ENCODE measurements at regions not wholly inside any gene's neighbourhood (a gene's known extent, or its start where the extent isn't known, plus 50 kb on each side); places are given as distances from the start of the nearest gene placed in this dataset.
A peak's percentile ranks its signal among the peaks of the same experiment; 100 is the strongest.

DNA sequence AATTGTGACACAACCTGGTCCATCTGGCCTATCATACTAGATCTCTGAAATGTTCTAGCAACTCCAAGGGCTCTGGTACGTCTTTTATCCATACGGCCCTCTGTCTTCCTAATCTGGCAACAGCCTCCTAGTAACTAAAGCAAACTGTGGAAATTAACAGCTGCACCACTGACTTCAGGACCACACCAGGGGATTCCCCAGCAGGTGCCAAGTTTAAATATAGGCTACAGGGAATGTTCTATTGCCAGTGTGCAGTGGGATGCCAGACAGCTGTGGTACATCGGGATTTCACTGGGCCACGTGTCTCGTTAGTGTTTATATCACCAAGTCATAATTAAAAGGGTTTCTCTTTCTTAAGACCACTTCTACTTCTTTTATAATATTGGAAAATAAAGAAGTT lies 94.3 kb downstream of the RGS2 start (continued):
- TF ChIP-seq TSHZ2 (CRISPR knock-in tag; IDR thresholded peaks at IDR 0.05) = no peak
- no peak for TF ChIP-seq ZNF565 (CRISPR knock-in tag; conservative IDR thresholded peaks at IDR 0.05; ENCODE audit: low read depth)
- no peak for TF ChIP-seq ARNTL (CRISPR knock-in tag; IDR thresholded peaks at IDR 0.05; ENCODE audit: borderline replicate concordance, low read depth)
- TF ChIP-seq ZC3H10 (CRISPR knock-in tag; IDR thresholded peaks at IDR 0.05) = no peak
- TF ChIP-seq CSDC2 (CRISPR knock-in tag; IDR thresholded peaks at IDR 0.05) = no peak

DNA sequence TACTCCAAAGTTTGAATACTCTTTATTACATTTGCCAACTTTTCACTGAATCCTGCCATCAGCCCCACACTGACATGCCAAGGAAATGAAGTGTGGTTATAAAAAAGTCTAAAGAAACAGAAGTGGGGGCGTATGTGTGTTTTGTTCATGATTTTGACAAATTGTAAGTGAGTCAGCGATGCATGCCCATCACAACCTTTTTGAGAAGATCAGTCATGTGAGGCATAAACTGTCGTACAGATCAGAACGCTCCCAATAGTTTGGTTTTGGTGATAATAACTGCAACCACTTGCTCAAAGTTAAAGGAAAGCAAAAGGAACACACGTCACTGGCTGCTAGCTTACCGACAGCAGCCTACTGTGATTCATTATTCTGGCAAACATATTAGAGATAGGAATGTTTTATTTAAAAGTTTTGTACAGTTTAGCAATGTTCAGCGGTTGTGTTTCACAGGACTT lies 95.6 kb downstream of the RGS2 start:
- ATAC-seq = peak; percentile 88
- TF ChIP-seq, protein P1, sequence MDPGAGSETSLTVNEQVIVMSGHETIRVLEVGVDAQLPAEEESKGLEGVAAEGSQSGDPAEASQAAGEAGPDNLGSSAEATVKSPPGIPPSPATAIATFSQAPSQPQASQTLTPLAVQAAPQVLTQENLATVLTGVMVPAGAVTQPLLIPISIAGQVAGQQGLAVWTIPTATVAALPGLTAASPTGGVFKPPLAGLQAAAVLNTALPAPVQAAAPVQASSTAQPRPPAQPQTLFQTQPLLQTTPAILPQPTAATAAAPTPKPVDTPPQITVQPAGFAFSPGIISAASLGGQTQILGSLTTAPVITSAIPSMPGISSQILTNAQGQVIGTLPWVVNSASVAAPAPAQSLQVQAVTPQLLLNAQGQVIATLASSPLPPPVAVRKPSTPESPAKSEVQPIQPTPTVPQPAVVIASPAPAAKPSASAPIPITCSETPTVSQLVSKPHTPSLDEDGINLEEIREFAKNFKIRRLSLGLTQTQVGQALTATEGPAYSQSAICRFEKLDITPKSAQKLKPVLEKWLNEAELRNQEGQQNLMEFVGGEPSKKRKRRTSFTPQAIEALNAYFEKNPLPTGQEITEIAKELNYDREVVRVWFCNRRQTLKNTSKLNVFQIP (CRISPR knock-in tag; IDR thresholded peaks at IDR 0.05; ENCODE audit: borderline replicate concordance, low read depth) = no peak
- no peak for TF ChIP-seq ZFP30 (CRISPR knock-in tag; IDR thresholded peaks at IDR 0.05)
- TF ChIP-seq ZNF565 (CRISPR knock-in tag; conservative IDR thresholded peaks at IDR 0.05; ENCODE audit: low read depth) = no peak
- TF ChIP-seq CREB5 (CRISPR knock-in tag; IDR thresholded peaks at IDR 0.05; ENCODE audit: low read depth) = no peak
- no peak for TF ChIP-seq ZFP3 (CRISPR knock-in tag; IDR thresholded peaks at IDR 0.05)
- no peak for TF ChIP-seq ZNF70 (CRISPR knock-in tag; IDR thresholded peaks at IDR 0.05)
- no peak for TF ChIP-seq TOX (CRISPR knock-in tag; IDR thresholded peaks at IDR 0.05; ENCODE audit: borderline replicate concordance)
- no peak for TF ChIP-seq RARB (CRISPR knock-in tag; IDR thresholded peaks at IDR 0.05)
- no peak for TF ChIP-seq TSHZ2 (CRISPR knock-in tag; IDR thresholded peaks at IDR 0.05)
- TF ChIP-seq OSR1 (CRISPR knock-in tag; IDR thresholded peaks at IDR 0.05) = no peak
- no peak for TF ChIP-seq ZC3H10 (CRISPR knock-in tag; IDR thresholded peaks at IDR 0.05)
- no peak for TF ChIP-seq TCF4 (CRISPR knock-in tag; IDR thresholded peaks at IDR 0.05; ENCODE audit: borderline replicate concordance)
- no peak for TF ChIP-seq CSRNP3 (CRISPR knock-in tag; IDR thresholded peaks at IDR 0.05)
- no peak for TF ChIP-seq ARNTL (CRISPR knock-in tag; IDR thresholded peaks at IDR 0.05; ENCODE audit: borderline replicate concordance, low read depth)
- no peak for TF ChIP-seq BACH2 (CRISPR knock-in tag; IDR thresholded peaks at IDR 0.05; ENCODE audit: borderline replicate concordance)
- no peak for TF ChIP-seq ZNF8 (CRISPR knock-in tag; IDR thresholded peaks at IDR 0.05)
- no peak for TF ChIP-seq ESRRG (CRISPR knock-in tag; IDR thresholded peaks at IDR 0.05)
- TF ChIP-seq GLIS3 (CRISPR knock-in tag; IDR thresholded peaks at IDR 0.05) = no peak

DNA sequence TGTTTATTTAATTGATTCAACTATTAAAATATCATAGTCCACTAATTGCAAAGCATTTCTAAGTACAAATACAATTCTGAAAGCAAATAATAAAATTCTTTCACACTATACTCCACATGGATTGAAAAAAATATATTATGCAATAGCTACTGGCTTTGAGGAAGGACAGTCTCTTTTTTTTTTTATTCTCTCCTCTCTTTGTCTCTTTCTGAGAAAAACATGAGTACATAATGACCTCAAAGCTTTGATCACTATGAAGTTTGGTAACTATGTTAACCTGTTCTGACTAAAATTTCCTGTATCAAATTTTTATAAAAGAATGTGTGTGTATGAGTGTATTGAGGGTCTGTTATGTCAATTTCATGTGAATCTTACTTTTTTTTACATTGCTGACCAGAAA lies 96.2 kb downstream of the RGS2 start:
- ATAC-seq = no peak
- TF ChIP-seq ZC3H10 (CRISPR knock-in tag; IDR thresholded peaks at IDR 0.05) (no peak), SNAI2 (CRISPR knock-in tag; IDR thresholded peaks at IDR 0.05) (no peak), ARNTL (CRISPR knock-in tag; IDR thresholded peaks at IDR 0.05; ENCODE audit: borderline replicate concordance, low read depth) (no peak), TCF4 (CRISPR knock-in tag; IDR thresholded peaks at IDR 0.05; ENCODE audit: borderline replicate concordance) (no peak), ZFP30 (CRISPR knock-in tag; IDR thresholded peaks at IDR 0.05) (no peak), CREB5 (CRISPR knock-in tag; IDR thresholded peaks at IDR 0.05; ENCODE audit: low read depth) (no peak), GLIS3 (CRISPR knock-in tag; IDR thresholded peaks at IDR 0.05) (no peak), ZNF8 (CRISPR knock-in tag; IDR thresholded peaks at IDR 0.05) (no peak), ZNF70 (CRISPR knock-in tag; IDR thresholded peaks at IDR 0.05) (no peak), CSDC2 (CRISPR knock-in tag; IDR thresholded peaks at IDR 0.05) (no peak), CSRNP3 (CRISPR knock-in tag; IDR thresholded peaks at IDR 0.05) (no peak), RARB (CRISPR knock-in tag; IDR thresholded peaks at IDR 0.05) (no peak)
- TF ChIP-seq, protein P2, sequence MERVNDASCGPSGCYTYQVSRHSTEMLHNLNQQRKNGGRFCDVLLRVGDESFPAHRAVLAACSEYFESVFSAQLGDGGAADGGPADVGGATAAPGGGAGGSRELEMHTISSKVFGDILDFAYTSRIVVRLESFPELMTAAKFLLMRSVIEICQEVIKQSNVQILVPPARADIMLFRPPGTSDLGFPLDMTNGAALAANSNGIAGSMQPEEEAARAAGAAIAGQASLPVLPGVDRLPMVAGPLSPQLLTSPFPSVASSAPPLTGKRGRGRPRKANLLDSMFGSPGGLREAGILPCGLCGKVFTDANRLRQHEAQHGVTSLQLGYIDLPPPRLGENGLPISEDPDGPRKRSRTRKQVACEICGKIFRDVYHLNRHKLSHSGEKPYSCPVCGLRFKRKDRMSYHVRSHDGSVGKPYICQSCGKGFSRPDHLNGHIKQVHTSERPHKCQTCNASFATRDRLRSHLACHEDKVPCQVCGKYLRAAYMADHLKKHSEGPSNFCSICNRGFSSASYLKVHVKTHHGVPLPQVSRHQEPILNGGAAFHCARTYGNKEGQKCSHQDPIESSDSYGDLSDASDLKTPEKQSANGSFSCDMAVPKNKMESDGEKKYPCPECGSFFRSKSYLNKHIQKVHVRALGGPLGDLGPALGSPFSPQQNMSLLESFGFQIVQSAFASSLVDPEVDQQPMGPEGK (CRISPR knock-in tag; IDR thresholded peaks at IDR 0.05; ENCODE audit: borderline replicate concordance) = no peak
